Ecto neural progenitor cell (in vitro differentiated cells): ENCODE measurements at regions not wholly inside any gene's neighbourhood (a gene's known extent, or its start where the extent isn't known, plus 50 kb on each side); places are given as distances from the start of the nearest gene placed in this dataset.
"Not testable (repeated sequence)": the region's sequence is repeated elsewhere in the genome, so short reads cannot be mapped to it uniquely, and the experiment has no call there.

Source experiments
- DNase-seq: peaks from one replicate; pipeline ENCODE4 v3.0.0-alpha.2; 2018; ENCODE audit warnings: low spot score

GRCh38 chr3:17833786-17834559 is 91.5 kb upstream of the TBC1D5 start:
- DNase-seq: no peak

- DNase-seq: no peak
These were observed 89.6 kb upstream of the TBC1D5 start for GRCh38 chr3:17832016-17832415.

GRCh38 chr3:17831366-17831765 is 88.9 kb upstream of the TBC1D5 start:
- no peak for DNase-seq

- no peak for DNase-seq
These were observed 88.4 kb upstream of the TBC1D5 start for GRCh38 chr3:17830788-17831187.

GRCh38 chr3:17828388-17828787 is 86.0 kb upstream of the TBC1D5 start:
- no peak for DNase-seq

- no peak for DNase-seq
These were observed 82.9 kb upstream of the TBC1D5 start for GRCh38 chr3:17825298-17825697.

GRCh38 chr3:17823816-17824215 is 81.4 kb upstream of the TBC1D5 start:
- DNase-seq: no peak

GRCh38 chr3:17823036-17823435 is 80.6 kb upstream of the TBC1D5 start:
- no peak for DNase-seq

- DNase-seq: no peak
These were observed 78.3 kb upstream of the TBC1D5 start for GRCh38 chr3:17820704-17821103.

GRCh38 chr3:17820275-17820674 is 77.8 kb upstream of the TBC1D5 start:
- DNase-seq: no peak

- DNase-seq: not testable (repeated sequence)
These were observed 75.5 kb upstream of the TBC1D5 start for GRCh38 chr3:17817973-17818372.

- no peak for DNase-seq
These were observed 75.1 kb upstream of the TBC1D5 start for GRCh38 chr3:17817545-17817944.

- DNase-seq: not testable (repeated sequence)
These were observed 74.4 kb upstream of the TBC1D5 start for GRCh38 chr3:17816839-17817238.

GRCh38 chr3:17812328-17812727 is 69.9 kb upstream of the TBC1D5 start:
- not testable (repeated sequence) for DNase-seq

- no peak for DNase-seq
These were observed 69.2 kb upstream of the TBC1D5 start for GRCh38 chr3:17811646-17812045.

GRCh38 chr3:17810759-17811158 is 68.3 kb upstream of the TBC1D5 start:
- no peak for DNase-seq

GRCh38 chr3:17808994-17809393 is 66.6 kb upstream of the TBC1D5 start:
- DNase-seq: no peak

GRCh38 chr3:17806876-17807275 is 64.4 kb upstream of the TBC1D5 start:
- DNase-seq: no peak

- no peak for DNase-seq
These were observed 63.8 kb upstream of the TBC1D5 start for GRCh38 chr3:17806201-17806600.

- DNase-seq: no peak
These were observed 63.1 kb upstream of the TBC1D5 start for GRCh38 chr3:17805461-17805940.

GRCh38 chr3:17802950-17803349 is 60.5 kb upstream of the TBC1D5 start:
- no peak for DNase-seq

GRCh38 chr3:17801131-17801530 is 58.7 kb upstream of the TBC1D5 start:
- no peak for DNase-seq

- DNase-seq: no peak
These were observed 57.8 kb upstream of the TBC1D5 start for GRCh38 chr3:17800232-17800631.

- no peak for DNase-seq
These were observed 56.9 kb upstream of the TBC1D5 start for GRCh38 chr3:17799312-17799711.
